SK-N-MC (cell line): ENCODE measurements at regions not wholly inside any gene's neighbourhood (a gene's known extent, or its start where the extent isn't known, plus 50 kb on each side); places are given as distances from the start of the nearest gene placed in this dataset.

Experiments
- EZH2 ChIP-seq: fragments of 200-600 bp; sonication (generic); IDR thresholded peaks from one replicate; pipeline ENCODE4 v1.6.1; 2017; ENCODE audit warnings: antibody characterized with exemption
- FOXP2 ChIP-seq: optimal IDR thresholded peaks from 2 replicates; pipeline ENCODE3; 2011; ENCODE audit warnings: mild to moderate bottlenecking, moderate library complexity; ENCODE audit not compliant: insufficient read depth; ENCODE audit errors: extremely low read length, control extremely low read depth
- POLR2AphosphoS5 ChIP-seq: IDR thresholded peaks from 2 replicates; pipeline ENCODE4 v1.6.1; 2012; ENCODE audit warnings: mild to moderate bottlenecking, low read depth, low read length, borderline replicate concordance

- TF ChIP-seq POLR2AphosphoS5 (no peak), EZH2 (no peak), FOXP2 (no peak)
These were observed 1999.3 kb upstream of the CDH9 start for GRCh38 chr5:29037716-29038115.
